ENCODE measurements at regions not wholly inside any gene's neighbourhood (a gene's known extent, or its start where the extent isn't known, plus 50 kb on each side); places are given as distances from the start of the nearest gene placed in this dataset.

DNA sequence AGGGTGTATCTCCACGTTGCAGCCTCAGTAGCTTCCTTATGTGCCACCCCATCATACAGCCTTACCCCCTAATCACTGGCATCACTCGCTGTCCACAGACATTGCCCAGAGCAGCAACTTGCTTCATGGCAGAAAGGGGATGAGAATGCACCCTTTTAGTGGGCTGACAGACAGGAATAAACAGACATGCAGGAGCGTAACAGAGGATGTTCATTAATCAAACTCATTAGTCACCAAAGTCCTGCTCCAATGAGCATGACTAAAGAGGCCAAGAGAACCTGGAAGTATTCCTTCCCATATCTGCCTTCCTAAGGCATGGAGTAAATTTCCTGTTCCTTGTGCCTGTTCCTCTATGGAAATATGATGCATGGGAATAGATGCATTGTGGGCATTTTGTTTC lies 197.0 kb downstream of the PHLDA1 start:
- Histone ChIP-seq H3K9me2 (ENCODE audit: insufficient read depth, low read length) (no peaks in the 10 kb centered on the region), H3K36me3 (ENCODE audit: insufficient read depth, low read length) (no peaks in the 10 kb centered on the region), H2AFZ (ENCODE audit: low read depth, low read length) (no peak overlapping the region), H3K79me2 (replicated peaks; ENCODE audit: insufficient read depth, low read length) (no peaks in the 10 kb centered on the region), H3K27ac (ENCODE audit: low read length) (no peak overlapping the region), H3K4me3 (ENCODE audit: low read length) (no peak overlapping the region), H3K9me3 (ENCODE audit: low read length) (no peaks in the 10 kb centered on the region), H4K20me1 (ENCODE audit: insufficient read depth) (no peaks in the 10 kb centered on the region), H3K27me3 (ENCODE audit: insufficient read depth, low read depth, low read length) (no peaks in the 10 kb centered on the region), H3K4me2 (ENCODE audit: low read length) (no peak overlapping the region), H3F3A (ENCODE audit: insufficient read depth, low read length, poor library complexity, severe bottlenecking) (no peaks in the 10 kb centered on the region), H3K9ac (ENCODE audit: low read length) (no peak overlapping the region)
- TF ChIP-seq MXI1 (conservative IDR thresholded peaks at IDR 0.05; ENCODE audit: poor library complexity, severe bottlenecking) (no peak), POLR2AphosphoS5 (IDR thresholded peaks at IDR 0.05) (no peak), EZH2 (IDR thresholded peaks at IDR 0.05; ENCODE audit: borderline replicate concordance, insufficient read depth, low read length, poor library complexity, severe bottlenecking) (no peak), RAD21 (conservative IDR thresholded peaks at IDR 0.05) (no peak), SMC3 (conservative IDR thresholded peaks at IDR 0.05; ENCODE audit: poor library complexity) (no peak), TAF1 (IDR thresholded peaks at IDR 0.05; ENCODE audit: low read depth) (no peak), EP300 (conservative IDR thresholded peaks at IDR 0.05; ENCODE audit: poor library complexity, severe bottlenecking) (no peak)
- TF ChIP-seq, protein P1, sequence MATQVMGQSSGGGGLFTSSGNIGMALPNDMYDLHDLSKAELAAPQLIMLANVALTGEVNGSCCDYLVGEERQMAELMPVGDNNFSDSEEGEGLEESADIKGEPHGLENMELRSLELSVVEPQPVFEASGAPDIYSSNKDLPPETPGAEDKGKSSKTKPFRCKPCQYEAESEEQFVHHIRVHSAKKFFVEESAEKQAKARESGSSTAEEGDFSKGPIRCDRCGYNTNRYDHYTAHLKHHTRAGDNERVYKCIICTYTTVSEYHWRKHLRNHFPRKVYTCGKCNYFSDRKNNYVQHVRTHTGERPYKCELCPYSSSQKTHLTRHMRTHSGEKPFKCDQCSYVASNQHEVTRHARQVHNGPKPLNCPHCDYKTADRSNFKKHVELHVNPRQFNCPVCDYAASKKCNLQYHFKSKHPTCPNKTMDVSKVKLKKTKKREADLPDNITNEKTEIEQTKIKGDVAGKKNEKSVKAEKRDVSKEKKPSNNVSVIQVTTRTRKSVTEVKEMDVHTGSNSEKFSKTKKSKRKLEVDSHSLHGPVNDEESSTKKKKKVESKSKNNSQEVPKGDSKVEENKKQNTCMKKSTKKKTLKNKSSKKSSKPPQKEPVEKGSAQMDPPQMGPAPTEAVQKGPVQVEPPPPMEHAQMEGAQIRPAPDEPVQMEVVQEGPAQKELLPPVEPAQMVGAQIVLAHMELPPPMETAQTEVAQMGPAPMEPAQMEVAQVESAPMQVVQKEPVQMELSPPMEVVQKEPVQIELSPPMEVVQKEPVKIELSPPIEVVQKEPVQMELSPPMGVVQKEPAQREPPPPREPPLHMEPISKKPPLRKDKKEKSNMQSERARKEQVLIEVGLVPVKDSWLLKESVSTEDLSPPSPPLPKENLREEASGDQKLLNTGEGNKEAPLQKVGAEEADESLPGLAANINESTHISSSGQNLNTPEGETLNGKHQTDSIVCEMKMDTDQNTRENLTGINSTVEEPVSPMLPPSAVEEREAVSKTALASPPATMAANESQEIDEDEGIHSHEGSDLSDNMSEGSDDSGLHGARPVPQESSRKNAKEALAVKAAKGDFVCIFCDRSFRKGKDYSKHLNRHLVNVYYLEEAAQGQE (IDR thresholded peaks at IDR 0.05; ENCODE audit: borderline replicate concordance): no peak
- TF ChIP-seq, protein P2, sequence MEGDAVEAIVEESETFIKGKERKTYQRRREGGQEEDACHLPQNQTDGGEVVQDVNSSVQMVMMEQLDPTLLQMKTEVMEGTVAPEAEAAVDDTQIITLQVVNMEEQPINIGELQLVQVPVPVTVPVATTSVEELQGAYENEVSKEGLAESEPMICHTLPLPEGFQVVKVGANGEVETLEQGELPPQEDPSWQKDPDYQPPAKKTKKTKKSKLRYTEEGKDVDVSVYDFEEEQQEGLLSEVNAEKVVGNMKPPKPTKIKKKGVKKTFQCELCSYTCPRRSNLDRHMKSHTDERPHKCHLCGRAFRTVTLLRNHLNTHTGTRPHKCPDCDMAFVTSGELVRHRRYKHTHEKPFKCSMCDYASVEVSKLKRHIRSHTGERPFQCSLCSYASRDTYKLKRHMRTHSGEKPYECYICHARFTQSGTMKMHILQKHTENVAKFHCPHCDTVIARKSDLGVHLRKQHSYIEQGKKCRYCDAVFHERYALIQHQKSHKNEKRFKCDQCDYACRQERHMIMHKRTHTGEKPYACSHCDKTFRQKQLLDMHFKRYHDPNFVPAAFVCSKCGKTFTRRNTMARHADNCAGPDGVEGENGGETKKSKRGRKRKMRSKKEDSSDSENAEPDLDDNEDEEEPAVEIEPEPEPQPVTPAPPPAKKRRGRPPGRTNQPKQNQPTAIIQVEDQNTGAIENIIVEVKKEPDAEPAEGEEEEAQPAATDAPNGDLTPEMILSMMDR (IDR thresholded peaks at IDR 0.05; ENCODE audit: poor library complexity, severe bottlenecking): no peak

DNA sequence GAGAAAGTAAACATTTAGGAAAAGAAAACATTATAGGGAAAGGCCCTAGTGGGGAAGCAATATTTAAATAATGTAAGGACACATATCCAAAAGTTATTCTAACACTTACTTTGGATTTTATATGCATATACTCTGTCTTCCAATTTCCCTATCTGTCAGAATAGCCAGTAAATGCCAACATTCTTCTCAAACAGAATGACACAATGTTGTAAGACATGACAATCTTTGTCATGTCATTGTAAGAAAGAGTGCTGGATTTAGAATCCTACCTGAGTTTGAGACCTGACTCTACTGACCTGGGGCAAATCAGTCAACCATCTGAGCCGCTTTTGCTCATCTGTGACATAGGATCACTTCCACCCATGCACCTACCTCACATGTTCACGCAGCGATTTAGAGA lies 198.3 kb downstream of the PHLDA1 start:
- Histone ChIP-seq H3K79me2 (replicated peaks; ENCODE audit: insufficient read depth, low read length) (no peaks in the 10 kb centered on the region), H3K4me3 (ENCODE audit: low read length) (no peak overlapping the region), H3K27ac (ENCODE audit: low read length) (no peak overlapping the region), H3F3A (ENCODE audit: insufficient read depth, low read length, poor library complexity, severe bottlenecking) (no peaks in the 10 kb centered on the region), H4K20me1 (ENCODE audit: insufficient read depth) (no peaks in the 10 kb centered on the region), H3K4me2 (ENCODE audit: low read length) (no peak overlapping the region), H3K27me3 (ENCODE audit: insufficient read depth, low read depth, low read length) (no peaks in the 10 kb centered on the region), H3K36me3 (ENCODE audit: insufficient read depth, low read length) (no peaks in the 10 kb centered on the region), H3K9me2 (ENCODE audit: insufficient read depth, low read length) (no peaks in the 10 kb centered on the region), H2AFZ (ENCODE audit: low read depth, low read length) (no peak overlapping the region), H3K9me3 (ENCODE audit: low read length) (no peaks in the 10 kb centered on the region), H3K9ac (ENCODE audit: low read length) (no peak overlapping the region)
- no peak for TF ChIP-seq RAD21 (conservative IDR thresholded peaks at IDR 0.05)
- TF ChIP-seq POLR2AphosphoS5 (IDR thresholded peaks at IDR 0.05): peak; percentile 73
- TF ChIP-seq, protein P1 (IDR thresholded peaks at IDR 0.05; ENCODE audit: borderline replicate concordance): no peak
- TF ChIP-seq EP300 (conservative IDR thresholded peaks at IDR 0.05; ENCODE audit: poor library complexity, severe bottlenecking): peak; percentile 89
- no peak for TF ChIP-seq SMC3 (conservative IDR thresholded peaks at IDR 0.05; ENCODE audit: poor library complexity)

All from neural cell (in vitro differentiated cells).